SIG-M5 (cell line): ENCODE measurements at regions not wholly inside any gene's neighbourhood (a gene's known extent, or its start where the extent isn't known, plus 50 kb on each side); places are given as distances from the start of the nearest gene placed in this dataset.
"Not testable (repeated sequence)": the region's sequence is repeated elsewhere in the genome, so short reads cannot be mapped to it uniquely, and the experiment has no call there.

Experiments used
- DNase-seq: peaks from one replicate; lab custom pipeline; 2025; lab: John Stamatoyannopoulos, UW

DNA sequence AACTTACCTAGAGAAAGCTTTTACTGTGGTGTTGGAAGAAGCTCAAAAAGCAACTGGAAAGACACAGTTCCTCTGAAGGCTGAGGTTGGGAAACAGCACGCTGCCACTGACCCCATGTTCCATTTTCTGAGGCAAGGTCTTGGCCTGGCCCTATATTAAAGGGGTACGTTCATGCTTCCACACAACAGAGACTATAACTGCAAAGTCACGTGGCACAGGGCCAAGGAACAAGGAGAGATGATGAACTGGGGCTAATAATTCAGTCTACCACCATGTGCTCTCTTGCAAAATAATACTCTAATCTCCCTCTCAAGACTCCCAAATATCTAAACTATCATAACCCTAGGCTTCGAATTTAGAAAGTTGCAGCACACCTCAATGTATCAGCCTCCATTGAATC is 381.6 kb downstream of the DSEL start:
- DNase-seq = no peak

DNA sequence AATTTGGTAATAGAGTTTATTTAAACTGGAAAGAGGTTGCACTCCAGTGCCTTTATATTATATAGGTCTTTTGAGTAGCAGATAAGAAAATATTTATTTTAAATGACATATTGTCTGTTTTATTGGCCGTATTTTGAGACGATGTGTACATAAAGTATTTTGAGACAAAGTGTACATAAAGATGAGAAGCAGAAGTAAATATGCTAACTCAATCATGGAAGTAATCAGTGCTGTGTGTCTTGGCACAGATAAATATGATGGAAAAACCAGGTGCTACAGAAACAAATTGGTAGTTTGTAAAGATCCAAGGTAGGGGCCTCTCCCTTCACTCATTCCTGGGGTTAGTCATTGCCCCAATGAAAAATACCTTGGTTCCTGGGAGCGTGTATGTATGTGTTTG is 382.9 kb downstream of the DSEL start:
- no peak for DNase-seq

DNA sequence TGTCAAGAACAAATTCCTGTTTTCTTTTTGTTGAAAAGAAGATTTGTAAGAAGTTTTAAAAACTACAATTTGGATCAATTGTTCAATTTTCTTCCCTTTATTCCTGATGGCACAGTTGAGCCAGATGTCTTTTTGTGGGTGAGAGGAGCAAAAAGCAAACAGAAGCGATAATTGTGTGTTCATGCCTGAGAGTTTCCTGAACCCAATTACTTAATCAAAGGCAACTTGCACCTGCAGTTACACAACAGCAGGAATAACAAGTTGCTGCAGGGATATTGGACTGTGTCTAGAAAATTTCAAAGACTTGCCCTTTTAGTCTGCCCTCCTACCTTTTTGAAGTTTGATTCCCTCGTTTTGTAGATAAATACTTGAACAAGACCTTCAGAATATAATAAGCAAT is 383.6 kb downstream of the DSEL start:
- DNase-seq = no peak

DNA sequence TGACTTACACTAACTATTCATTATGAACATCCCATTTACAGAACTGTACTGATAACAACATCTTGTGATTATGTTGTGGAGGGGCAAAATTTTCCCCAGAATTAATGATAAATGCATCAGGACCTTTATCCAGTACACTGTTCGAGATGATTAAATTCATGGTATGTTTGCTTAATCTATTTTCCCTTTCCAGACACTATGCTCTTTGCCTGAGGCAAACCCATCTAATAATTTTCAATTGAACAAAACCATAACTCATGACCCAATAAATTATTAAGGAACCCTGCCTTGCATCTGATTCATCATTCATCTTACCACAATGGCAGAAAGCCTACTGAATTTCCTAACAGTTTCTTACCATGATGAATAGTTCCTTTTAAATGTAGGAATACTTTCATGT is 385.0 kb downstream of the DSEL start:
- no peak for DNase-seq

DNA sequence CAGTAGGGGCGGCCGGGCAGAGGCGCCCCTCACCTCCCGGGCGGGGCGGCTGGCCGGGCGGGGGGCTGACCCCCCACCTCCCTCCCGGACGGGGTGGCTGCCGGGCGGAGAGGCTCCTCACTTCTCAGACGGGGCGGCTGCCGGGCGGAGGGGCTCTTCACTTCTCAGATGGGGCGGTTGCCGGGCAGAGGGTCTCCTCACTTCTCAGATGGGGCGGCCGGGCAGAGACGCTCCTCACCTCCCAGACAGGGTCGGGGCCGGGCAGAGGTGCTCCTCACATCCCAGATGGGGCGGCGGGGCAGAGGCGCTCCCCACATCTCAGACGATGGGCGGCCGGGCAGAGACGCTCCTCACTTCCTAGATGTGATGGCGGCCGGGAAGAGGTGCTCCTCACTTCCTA is 389.8 kb downstream of the DSEL start:
- not testable (repeated sequence) for DNase-seq

DNA sequence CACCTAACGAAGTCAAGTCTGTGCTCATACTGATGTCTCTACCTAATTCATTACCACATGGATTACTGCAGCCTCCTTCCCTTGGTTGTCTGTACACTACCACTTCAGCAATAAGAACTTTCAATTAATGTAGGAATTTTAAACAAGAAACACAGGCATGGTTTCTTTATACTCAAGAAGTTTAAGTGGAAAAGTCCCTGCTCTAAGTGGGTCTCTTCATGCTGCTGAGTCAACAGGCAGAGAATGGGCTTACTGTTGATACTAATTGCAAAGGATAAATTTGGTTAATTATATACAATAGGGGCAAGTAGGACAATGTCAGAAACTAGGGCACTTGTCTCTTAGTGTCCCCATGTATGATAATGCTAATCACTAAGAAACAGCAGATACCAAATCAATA is 392.6 kb downstream of the DSEL start:
- DNase-seq = no peak

DNA sequence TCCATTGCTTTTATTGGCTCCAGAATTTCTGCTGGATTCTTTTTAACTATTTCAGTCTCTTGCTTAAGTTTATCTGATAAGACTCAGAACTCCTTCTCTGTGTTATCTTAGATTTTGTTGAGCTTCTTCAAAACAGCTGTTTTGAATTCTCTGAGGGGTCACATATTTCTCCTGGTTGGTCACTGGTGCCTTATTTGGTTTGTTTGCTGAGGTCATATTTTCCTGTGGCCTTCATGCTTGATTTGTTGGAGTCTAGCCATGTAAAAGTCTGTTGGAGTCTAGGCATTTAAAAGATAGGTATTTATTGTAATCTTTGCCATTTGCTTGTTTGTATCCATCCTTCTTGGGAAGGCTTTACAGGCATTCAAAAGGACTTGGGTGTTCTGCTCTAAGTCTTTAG is 398.7 kb downstream of the DSEL start:
- DNase-seq = no peak

DNA sequence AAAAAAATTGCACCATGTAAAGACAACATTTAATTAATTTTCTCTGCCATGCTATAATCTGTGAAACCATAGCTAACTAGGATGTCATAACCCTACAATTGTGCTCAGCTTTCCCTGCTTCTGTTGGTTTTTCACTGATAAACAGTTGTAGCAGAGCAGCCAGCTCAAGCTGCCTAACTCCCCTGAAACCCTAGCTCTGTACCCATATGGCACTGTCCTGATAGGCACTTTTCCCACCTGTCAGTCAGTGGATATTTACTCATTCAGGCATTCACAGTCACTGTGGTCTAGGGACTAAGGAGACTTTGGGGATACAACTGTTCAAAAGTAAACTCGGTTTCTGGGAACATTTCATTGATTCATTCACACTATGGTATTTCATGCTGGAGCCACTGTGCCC is 407.0 kb downstream of the DSEL start:
- no peak for DNase-seq

DNA sequence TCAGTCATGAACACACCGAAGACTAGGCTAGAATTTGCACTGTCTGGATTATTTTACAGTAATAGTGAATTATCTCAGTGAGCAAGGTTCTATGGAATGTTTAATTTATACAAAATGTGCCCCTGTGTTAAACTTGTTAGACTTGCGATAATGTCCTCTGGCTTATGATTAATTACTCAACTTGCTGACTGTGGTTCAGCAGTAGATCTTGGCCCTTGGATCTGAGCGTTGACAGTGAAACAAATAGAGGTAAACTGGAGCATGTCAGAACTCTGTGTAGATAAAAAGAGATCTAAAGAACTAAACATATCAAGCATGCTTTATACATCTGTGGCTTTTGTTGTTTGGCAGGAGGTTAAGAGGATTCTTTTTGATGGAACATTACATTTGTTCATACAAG is 407.6 kb downstream of the DSEL start:
- no peak for DNase-seq

DNA sequence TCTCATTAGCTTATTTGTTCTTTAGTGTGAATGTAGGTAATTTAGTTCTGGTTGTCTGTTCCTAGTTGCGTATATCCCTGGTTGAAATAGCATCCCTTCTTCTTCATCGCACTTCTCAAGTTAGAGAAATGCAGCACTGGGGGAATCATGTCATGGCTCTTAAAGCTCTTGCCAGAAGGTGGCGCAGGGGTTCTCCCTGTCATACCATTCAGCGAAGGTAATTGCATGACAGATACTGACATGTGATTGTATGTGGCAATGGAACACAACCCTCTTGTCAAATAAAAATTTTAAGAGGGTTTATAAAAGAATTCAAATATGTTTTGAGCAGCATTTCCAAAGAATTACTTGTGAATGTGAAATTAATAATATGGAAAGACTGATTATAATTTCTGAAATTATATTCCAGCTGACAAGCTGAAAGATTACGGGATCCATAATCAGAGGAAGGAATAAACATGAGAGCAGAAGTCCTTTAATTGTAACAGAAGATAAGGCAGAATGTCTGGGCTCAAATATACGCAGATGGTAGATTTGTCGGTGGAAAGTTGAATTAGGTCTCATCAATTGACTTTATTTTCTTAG is 411.7 kb downstream of the DSEL start:
- peak; percentile 0 for DNase-seq

DNA sequence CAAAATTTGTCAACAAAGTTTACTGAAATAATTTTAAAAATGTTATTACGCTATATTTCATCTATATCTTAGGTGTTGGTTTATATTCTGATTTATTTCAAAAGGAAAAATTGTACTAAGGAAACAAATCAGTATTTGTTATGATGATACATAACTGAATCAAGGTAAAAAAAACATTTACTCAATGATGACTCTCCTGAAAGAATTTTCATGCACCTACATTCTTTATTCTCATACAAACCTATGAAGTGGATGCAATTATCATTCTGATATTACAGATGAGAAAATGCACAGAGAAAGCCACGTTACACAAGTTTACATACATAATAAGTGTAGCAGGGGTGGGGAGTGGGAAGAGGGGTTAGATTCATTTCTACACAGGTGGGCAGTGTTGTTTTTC is 422.4 kb downstream of the DSEL start:
- no peak for DNase-seq

DNA sequence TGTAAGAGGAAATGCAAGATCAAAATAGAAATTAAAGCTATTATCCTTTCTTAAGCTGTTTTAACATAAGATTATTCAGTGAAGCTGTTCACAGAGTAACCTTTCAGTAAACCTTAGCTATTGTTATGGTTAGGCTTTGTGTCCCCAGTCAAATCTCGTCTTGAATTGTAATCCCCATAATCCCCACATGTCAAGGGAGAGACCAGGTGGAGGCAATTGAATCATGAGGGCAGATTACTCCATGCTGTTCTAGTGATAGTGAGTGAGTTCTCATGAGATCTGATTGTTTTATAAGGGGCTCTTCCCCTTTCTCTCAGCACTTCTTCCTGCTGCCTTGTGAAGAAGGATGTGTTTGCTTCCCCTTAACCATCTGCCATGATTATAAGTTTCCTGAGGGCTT is 424.4 kb downstream of the DSEL start:
- no peak for DNase-seq

DNA sequence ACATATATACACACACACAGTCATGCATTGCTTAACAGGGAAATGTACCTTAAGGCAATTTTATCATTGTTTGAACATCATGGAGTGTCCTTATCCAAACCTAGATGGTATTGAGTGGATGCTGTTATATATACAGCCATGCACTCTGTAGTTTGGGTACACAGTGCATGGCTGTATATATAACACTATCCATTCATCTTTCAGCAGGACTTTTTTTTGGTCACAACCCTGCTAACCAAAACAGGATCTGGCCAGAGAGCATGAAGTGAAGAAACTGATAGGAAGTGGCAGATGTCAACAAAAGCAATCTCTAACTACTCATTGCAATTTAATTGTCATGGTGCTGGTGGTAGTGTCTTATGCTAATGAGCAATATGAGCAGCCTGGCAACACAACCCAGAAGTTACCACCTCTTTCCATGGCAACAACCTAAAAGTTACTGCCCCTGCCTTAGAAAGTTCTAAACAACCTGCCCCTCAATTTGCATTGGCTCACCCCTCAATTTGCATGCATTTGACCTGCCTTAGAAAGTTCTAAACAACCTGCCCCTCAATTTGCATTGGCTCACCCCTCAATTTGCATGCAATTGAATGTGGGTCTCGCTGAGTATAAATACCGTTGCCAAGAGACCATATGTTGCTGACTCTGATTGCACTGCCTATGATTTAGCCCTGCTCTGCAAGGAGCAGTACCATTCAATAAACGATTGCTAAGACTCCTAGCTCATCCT is 434.9 kb downstream of the DSEL start:
- DNase-seq = no peak

DNA sequence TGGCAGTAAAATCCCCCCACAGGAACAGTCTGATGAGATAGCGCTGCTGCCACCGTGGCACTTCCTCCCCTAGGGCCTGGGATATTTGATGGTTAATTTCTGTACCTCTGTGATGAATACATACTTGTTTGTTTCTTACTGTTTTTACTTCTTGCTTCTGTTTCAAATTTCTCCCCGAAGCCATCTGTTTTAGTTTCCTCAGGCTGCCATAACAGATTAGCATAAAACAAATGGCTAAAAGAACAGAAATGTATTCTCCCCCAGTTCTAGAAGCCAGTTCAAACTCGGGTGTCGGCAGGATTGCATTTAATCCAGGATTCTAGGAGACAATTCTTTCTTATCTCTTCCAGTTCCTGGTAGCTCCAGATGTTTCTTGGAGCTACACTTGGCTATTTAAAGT is 435.9 kb downstream of the DSEL start:
- no peak for DNase-seq

DNA sequence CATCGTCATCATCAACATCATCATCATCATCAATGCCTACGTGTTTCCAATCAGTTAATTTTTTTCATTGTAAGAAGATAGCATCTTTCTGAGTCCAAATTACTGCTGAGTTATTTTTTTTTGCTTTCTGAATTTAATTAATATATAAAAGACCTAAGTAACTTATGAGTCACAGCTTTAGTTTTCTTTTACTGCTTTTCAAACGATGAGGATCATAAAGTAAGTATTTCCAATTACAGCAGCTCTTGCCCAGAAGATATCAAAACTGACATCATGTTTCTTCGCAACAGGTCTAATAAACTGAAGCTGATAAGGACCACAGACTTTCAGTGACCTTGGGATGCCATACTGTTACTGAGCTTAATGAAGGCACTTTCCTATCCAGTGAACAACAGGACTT is 442.2 kb downstream of the DSEL start:
- no peak for DNase-seq

DNA sequence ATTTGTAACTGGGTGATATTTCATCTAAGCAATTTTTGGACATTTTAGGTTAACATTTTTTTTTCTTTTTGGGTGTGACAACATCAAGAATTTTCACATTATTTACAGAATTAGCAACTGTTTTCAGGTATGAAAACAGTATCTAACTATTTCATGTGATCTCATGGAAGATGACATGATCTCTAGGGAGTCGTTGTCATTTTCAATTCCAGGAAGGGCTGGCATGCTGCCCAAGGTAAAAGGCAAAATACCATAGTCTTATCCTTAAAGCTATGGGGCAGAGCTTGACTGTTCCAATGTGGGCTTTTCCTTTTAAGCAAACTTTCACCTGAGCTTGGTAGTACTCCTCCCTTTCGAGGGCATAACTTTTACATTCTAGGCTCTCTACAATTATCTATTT is 443.7 kb downstream of the DSEL start:
- no peak for DNase-seq

DNA sequence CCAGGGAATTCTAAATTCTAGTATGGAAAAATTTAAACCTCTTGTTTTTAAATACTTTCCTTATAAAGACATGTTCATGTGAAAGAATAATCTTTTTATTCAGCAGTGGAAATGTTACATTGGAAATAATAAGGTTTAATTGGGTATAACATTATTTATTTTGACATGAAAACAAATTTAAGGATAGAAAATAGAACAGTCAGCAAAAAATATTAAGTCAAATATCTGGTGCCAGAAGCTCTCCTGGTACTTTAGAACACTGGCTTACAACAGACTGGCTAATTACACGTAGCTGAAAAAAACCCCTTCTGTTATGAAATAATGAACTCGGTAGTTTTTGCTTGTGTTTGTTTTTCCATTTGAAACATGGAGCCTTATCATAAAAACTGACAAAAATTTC is 447.9 kb downstream of the DSEL start:
- no peak for DNase-seq

DNA sequence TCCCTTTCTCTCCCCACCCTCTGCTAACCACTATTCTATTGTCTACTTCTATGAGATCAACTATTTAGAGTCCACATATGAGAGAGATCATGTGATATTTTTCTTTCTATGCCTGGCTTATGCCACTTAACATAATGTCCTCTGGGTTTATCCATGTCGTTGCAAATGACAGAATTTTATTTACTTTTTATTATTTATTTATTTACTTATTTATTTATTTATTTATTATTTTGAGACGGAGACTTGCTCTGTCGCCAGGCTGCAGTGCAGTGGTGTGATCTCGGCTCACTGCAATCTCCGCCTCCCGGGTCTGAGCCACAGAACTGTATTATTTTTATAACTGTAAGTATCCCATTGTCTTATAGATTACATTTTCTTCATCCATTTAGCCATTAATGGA is 443.4 kb upstream of the CDH19 start:
- no peak for DNase-seq

DNA sequence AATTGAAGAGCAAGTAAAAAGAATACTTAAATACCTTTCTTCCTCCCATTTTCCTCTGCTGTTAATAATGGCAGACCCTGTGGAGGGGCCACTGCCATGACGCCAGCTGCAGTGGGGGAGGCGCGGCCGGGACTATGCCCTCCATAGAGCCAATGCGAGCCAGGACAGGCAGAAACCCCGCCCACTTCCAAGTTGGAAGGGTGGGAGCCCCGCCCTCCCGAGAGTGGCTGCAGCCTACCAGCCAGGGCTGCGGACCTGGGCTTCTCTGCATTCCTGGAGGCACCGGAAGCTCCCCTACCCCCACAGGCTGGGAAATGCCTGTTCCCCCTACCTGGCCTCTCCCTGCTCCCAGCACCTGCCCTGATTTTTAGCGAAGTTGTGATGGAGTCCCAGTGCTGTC is 439.4 kb upstream of the CDH19 start:
- no peak for DNase-seq

DNA sequence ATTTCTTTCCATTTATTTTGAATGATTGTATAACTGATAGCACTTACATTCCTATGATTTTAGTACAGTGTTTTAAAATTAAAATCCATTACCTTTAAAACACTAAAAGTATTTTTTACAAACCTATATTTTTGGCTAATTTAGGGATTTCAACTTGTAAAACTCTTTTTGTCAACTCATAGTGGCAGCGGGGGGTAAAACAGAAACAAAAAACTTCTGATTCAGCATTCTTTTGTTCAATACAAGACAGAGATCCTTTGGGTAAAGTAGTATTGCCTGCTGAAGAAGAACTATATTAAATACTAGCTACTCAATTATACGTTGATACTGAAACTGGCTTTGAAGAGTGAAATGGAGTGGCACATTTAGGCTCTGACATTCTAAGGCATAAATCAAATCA is 437.4 kb upstream of the CDH19 start:
- DNase-seq = no peak

DNA sequence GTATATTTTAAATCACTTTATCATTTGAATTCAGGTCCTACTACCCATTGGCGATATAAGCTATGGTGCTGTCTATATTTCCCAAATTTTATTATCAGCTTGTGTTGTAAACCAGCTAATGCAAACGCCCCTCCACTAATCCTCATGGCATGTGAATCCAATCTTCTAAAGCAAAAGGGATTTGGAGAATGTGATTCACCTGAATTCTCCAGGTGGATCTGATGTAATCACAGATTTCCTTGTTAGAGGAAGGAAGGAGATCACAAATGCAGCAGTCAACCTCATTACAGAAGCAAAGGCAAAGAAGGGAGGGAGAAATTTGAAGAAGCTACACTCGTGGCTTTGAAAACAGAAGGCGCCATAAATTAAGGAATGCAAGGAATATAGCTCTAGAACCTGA is 431.1 kb upstream of the CDH19 start:
- no peak for DNase-seq

DNA sequence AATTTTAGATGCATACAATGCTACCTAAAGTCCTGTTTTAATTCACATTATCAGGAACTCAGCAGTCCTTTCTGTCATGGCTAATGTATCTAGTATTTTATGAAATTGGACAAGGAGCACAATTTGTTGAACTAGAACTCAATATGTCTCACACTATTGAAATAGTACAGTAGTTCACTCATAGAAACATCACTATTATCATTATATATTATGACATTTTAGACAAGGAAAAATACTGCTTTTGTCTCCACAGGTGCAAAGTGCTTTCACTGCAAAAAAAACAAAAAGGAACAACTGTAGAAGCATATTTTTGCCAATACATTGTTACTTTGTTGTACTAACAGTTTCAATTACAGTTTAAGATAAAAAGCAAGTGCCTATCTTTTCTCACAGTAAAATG is 419.2 kb upstream of the CDH19 start:
- DNase-seq = no peak

DNA sequence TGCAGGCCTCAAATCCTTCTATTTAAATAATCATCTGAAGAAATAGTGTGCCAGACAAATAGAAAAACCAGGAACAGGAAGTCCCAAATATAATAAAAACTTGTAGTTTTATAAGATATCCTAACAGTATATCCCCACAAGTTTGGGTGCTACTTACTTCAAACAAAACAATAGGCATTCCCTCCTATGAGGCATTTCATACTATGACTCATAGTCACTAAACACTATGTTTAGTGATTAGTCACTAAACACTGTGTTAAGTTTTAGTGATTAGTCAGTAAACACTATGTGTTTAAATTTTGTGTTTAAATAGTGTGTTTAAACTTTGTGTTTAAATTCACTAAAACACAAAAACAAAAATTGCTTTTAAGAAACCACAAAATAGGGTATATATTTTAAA is 407.0 kb upstream of the CDH19 start:
- no peak for DNase-seq

DNA sequence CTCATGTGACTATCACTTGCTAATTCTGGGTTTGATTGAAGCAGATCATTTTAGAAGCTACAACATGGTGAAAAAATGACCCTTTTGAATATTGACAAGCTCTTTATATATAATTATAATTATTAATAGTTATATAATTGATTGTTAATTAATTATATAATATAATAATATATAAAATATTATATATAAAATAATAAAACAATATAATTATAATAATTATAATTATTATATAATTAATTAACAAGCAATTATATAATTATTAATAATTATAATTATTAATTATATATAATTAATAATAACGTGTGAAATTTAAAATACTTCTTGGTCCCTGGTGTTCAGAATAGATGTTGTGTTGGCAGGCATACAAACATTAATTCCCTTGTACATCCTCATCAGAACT is 404.1 kb upstream of the CDH19 start:
- no peak for DNase-seq
